KMS-11 (cell line): ENCODE measurements at regions not wholly inside any gene's neighbourhood (a gene's known extent, or its start where the extent isn't known, plus 50 kb on each side); places are given as distances from the start of the nearest gene placed in this dataset.

Experiments
- H2AFZ ChIP-seq: fragments of 200-600 bp; sonication (generic); 2 replicates; pipeline ENCODE4 v1.6.1; 2016; ENCODE audit warnings: antibody characterized with exemption, mixed run types, low read depth
- H3K27ac ChIP-seq: fragments of 200-600 bp; sonication (generic); 2 replicates; pipeline ENCODE4 v1.6.1; 2016; ENCODE audit warnings: mild to moderate bottlenecking, mixed run types
- H3K27me3 ChIP-seq: fragments of 200-600 bp; sonication (generic); 2 replicates; pipeline ENCODE4 v1.6.1; 2017; ENCODE audit warnings: mild to moderate bottlenecking, low read depth, mixed run types, moderate library complexity; ENCODE audit not compliant: insufficient read depth
- H3K36me3 ChIP-seq: fragments of 200-600 bp; sonication (generic); 2 replicates; pipeline ENCODE4 v1.6.1; 2017; ENCODE audit warnings: mild to moderate bottlenecking, mixed run types; ENCODE audit not compliant: insufficient read depth
- H3K4me1 ChIP-seq: fragments of 200-600 bp; sonication (generic); 2 replicates; pipeline ENCODE4 v1.6.1; 2016; ENCODE audit warnings: mild to moderate bottlenecking, low read depth, mixed run types; ENCODE audit not compliant: poor library complexity, severe bottlenecking
- H3K4me2 ChIP-seq: fragments of 200-600 bp; sonication (generic); 2 replicates; pipeline ENCODE4 v1.7.0; 2016; ENCODE audit warnings: mild to moderate bottlenecking, mixed run types
- H3K4me3 ChIP-seq: fragments of 200-600 bp; sonication (generic); IDR thresholded peaks from 2 replicates; pipeline ENCODE4 v1.6.1; 2017; ENCODE audit warnings: low read depth, low read length, mixed read lengths; ENCODE audit not compliant: insufficient read depth
- H3K79me2 ChIP-seq: fragments of 200-600 bp; sonication (generic); 2 replicates; pipeline ENCODE4 v1.6.1; 2016; ENCODE audit warnings: low read depth, mixed run types; ENCODE audit not compliant: insufficient read depth
- H3K9ac ChIP-seq: fragments of 200-600 bp; sonication (generic); 2 replicates; pipeline ENCODE4 v1.6.1; 2016; ENCODE audit warnings: mild to moderate bottlenecking, mixed run types
- H4K20me1 ChIP-seq: fragments of 200-600 bp; sonication (generic); 2 replicates; pipeline ENCODE4 v1.6.1; 2016; ENCODE audit warnings: mild to moderate bottlenecking, mixed run types; ENCODE audit not compliant: insufficient read depth
- TF ChIP-seq, protein P1 (sequence below): fragments of 200-600 bp; sonication (generic); conservative IDR thresholded peaks from 2 replicates; pipeline ENCODE4 v1.6.1; 2017; ENCODE audit warnings: low read depth, mild to moderate bottlenecking, antibody characterized with exemption, low read length, moderate library complexity, mixed read lengths

DNA sequence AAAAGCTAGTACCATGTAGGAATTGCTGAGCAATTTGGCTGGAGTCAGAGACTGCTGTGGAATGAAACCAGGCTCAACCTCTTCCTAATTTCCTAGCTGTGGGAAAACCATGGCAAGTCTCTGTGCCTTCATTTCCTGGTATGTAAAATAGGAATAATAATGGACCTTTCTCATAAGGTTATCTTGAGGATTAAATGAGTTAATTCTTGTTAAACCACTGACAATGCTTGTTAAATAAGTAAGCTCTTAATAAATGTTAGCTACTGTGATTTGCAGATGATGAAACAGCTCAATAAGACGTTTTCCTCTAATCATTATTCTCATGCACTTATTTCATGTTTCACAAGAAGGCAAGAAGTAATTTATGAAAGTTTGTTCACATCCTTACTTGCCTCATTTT, 346.7 kb downstream of the RND3 start:
- Histone ChIP-seq H3K27me3 (no peaks in the 10 kb centered on the region), H3K27ac (no peak overlapping the region), H4K20me1 (no peaks in the 10 kb centered on the region), H3K79me2 (no peaks in the 10 kb centered on the region), H2AFZ (no peak overlapping the region), H3K4me2 (no peak overlapping the region), H3K9ac (no peak overlapping the region), H3K4me1 (no peaks in the 10 kb centered on the region), H3K36me3 (no peaks in the 10 kb centered on the region), H3K4me3 (no peak overlapping the region)
- TF ChIP-seq, protein P1, sequence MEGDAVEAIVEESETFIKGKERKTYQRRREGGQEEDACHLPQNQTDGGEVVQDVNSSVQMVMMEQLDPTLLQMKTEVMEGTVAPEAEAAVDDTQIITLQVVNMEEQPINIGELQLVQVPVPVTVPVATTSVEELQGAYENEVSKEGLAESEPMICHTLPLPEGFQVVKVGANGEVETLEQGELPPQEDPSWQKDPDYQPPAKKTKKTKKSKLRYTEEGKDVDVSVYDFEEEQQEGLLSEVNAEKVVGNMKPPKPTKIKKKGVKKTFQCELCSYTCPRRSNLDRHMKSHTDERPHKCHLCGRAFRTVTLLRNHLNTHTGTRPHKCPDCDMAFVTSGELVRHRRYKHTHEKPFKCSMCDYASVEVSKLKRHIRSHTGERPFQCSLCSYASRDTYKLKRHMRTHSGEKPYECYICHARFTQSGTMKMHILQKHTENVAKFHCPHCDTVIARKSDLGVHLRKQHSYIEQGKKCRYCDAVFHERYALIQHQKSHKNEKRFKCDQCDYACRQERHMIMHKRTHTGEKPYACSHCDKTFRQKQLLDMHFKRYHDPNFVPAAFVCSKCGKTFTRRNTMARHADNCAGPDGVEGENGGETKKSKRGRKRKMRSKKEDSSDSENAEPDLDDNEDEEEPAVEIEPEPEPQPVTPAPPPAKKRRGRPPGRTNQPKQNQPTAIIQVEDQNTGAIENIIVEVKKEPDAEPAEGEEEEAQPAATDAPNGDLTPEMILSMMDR: no peak

DNA sequence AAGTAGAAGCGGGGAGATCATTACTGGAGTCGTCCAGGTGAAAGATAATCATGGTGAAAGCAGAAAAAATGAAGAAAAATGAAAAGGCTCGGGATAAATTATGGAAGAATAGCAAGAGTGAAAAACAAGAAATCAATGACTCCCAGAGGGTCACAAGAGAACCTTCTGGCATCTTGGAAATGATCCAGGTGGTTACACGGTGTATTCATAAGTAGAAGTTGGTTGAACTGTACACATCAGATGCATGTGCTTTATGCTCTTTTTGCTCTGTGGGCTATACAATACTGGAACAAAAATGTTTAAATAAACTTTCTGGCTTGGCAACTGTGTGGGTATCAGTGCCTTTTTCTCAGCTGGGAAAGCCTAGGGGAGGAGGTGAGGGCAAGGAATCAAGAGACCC, 348.9 kb downstream of the RND3 start:
- TF ChIP-seq, protein P1: no peak
- Histone ChIP-seq H3K36me3 (no peaks in the 10 kb centered on the region), H2AFZ (no peak overlapping the region), H3K27ac (no peak overlapping the region), H3K79me2 (no peaks in the 10 kb centered on the region), H3K9ac (no peak overlapping the region), H3K4me3 (no peak overlapping the region), H4K20me1 (no peaks in the 10 kb centered on the region), H3K4me1 (peaks cover 10% of the 10 kb centered on the region), H3K27me3 (no peaks in the 10 kb centered on the region), H3K4me2 (no peak overlapping the region)

GRCh38 chr2:150137338-150138069, 350.0 kb downstream of the RND3 start:
- Histone ChIP-seq H3K27ac (no peak overlapping the region), H3K4me1 (peaks cover 20% of the 10 kb centered on the region), H3K4me2 (no peak overlapping the region), H3K79me2 (no peaks in the 10 kb centered on the region), H3K36me3 (no peaks in the 10 kb centered on the region), H2AFZ (no peak overlapping the region), H3K27me3 (no peaks in the 10 kb centered on the region), H3K4me3 (no peak overlapping the region), H3K9ac (no peak overlapping the region), H4K20me1 (no peaks in the 10 kb centered on the region)
- TF ChIP-seq, protein P1: no peak

GRCh38 chr2:150136893-150137292, 350.6 kb downstream of the RND3 start:
- Histone ChIP-seq H3K4me1 (peaks cover 23% of the 10 kb centered on the region), H3K27ac (no peak overlapping the region), H3K36me3 (no peaks in the 10 kb centered on the region), H3K4me2 (no peak overlapping the region), H3K79me2 (no peaks in the 10 kb centered on the region), H3K27me3 (no peaks in the 10 kb centered on the region), H3K4me3 (no peak overlapping the region), H2AFZ (no peak overlapping the region), H3K9ac (no peak overlapping the region), H4K20me1 (no peaks in the 10 kb centered on the region)
- TF ChIP-seq, protein P1: no peak
